GM23248 (cell line): ENCODE measurements at regions not wholly inside any gene's neighbourhood (a gene's known extent, or its start where the extent isn't known, plus 50 kb on each side); places are given as distances from the start of the nearest gene placed in this dataset.

Experiments
- DNase-seq: peaks from one replicate; pipeline ENCODE4 v3.0.0-alpha.2; 2015
- H2AFZ ChIP-seq: fragments of 200-600 bp; sonication (generic); 2 replicates; pipeline ENCODE4 v1.6.1; 2016; ENCODE audit warnings: antibody characterized with exemption
- H3F3A ChIP-seq: fragments of 200-600 bp; sonication (generic); 2 replicates; pipeline ENCODE4 v1.6.1; 2016; ENCODE audit warnings: mild to moderate bottlenecking, antibody characterized with exemption, mixed run types; ENCODE audit not compliant: insufficient read depth
- H3K27ac ChIP-seq: fragments of 200-600 bp; sonication (generic); 2 replicates; pipeline ENCODE4 v1.5.1; 2016; ENCODE audit warnings: mild to moderate bottlenecking
- H3K27me3 ChIP-seq: fragments of 200-600 bp; sonication (generic); replicated peaks from 2 replicates; pipeline ENCODE4 v1.6.1; 2016; ENCODE audit warnings: mild to moderate bottlenecking; ENCODE audit not compliant: insufficient read depth
- H3K36me3 ChIP-seq: fragments of 200-600 bp; sonication (generic); 2 replicates; pipeline ENCODE4 v1.6.1; 2016; ENCODE audit warnings: low read depth, mild to moderate bottlenecking
- H3K4me1 ChIP-seq: fragments of 200-600 bp; sonication (generic); 2 replicates; pipeline ENCODE4 v1.6.1; 2016; ENCODE audit warnings: mild to moderate bottlenecking; ENCODE audit not compliant: insufficient read depth
- H3K4me2 ChIP-seq: fragments of 200-600 bp; sonication (generic); one replicate; pipeline ENCODE4 v1.6.1; 2016; ENCODE audit warnings: mild to moderate bottlenecking; ENCODE audit not compliant: unreplicated experiment
- H3K4me3 ChIP-seq: fragments of 200-600 bp; sonication (generic); 2 replicates; pipeline ENCODE4 v1.5.1; 2016; ENCODE audit warnings: mild to moderate bottlenecking
- H3K79me2 ChIP-seq: fragments of 200-600 bp; sonication (generic); 2 replicates; pipeline ENCODE4 v1.6.1; 2016; ENCODE audit warnings: mild to moderate bottlenecking; ENCODE audit not compliant: insufficient read depth
- H3K9ac ChIP-seq: fragments of 200-600 bp; sonication (generic); 2 replicates; pipeline ENCODE4 v1.6.1; 2016; ENCODE audit warnings: mild to moderate bottlenecking
- H3K9me2 ChIP-seq: fragments of 200-600 bp; sonication (generic); 2 replicates; pipeline ENCODE4 v1.6.1; 2016; ENCODE audit warnings: mixed run types, mild to moderate bottlenecking, moderate library complexity; ENCODE audit not compliant: insufficient read depth
- H3K9me3 ChIP-seq: fragments of 200-600 bp; sonication (generic); one replicate; pipeline ENCODE4 v1.6.1; 2017; ENCODE audit warnings: low read depth
- H4K20me1 ChIP-seq: fragments of 200-600 bp; sonication (generic); 2 replicates; pipeline ENCODE4 v1.6.0; 2016; ENCODE audit not compliant: insufficient read depth
- EZH2 ChIP-seq: fragments of 200-600 bp; sonication (generic); IDR thresholded peaks from 2 replicates; pipeline ENCODE4 v1.6.1; 2018; ENCODE audit warnings: antibody characterized with exemption, mild to moderate bottlenecking; ENCODE audit not compliant: insufficient read depth, poor library complexity, severe bottlenecking
- EZH2phosphoT487 ChIP-seq: fragments of 200-600 bp; sonication (generic); IDR thresholded peaks from 2 replicates; pipeline ENCODE4 v1.6.1; 2018; ENCODE audit warnings: antibody characterized with exemption, moderate library complexity, mild to moderate bottlenecking, low read depth; ENCODE audit not compliant: insufficient read depth
- WGBS, 2 experiments: methylation state at CpG; one replicate each; pipeline ENCODE4 v1.1.6; 2015 to 2017; ENCODE audit warnings: low lambda C conversion rate in 2 of 2, low coverage in 1 of 2; ENCODE audit errors: missing lambda C conversion rate in 2 of 2; 5-methylcytosine and 5-hydroxymethylcytosine counted together
- in situ Hi-C: fragments of 300-500 bp; cut with MboI; formaldehyde crosslinking; loops from 2 replicates; pipeline ENCODE4 v1.15.0; 2020

- no peaks in the 10 kb centered on the region for H3F3A ChIP-seq
- no peaks in the 10 kb centered on the region for H3K36me3 ChIP-seq
- no peak overlapping the region for H2AFZ ChIP-seq
- H3K79me2 ChIP-seq, result no peaks in the 10 kb centered on the region
- H3K9me3 ChIP-seq, result no peaks in the 10 kb centered on the region
- H4K20me1 ChIP-seq, result no peaks in the 10 kb centered on the region
- DNase-seq, result no peak
- no peak overlapping the region for H3K4me3 ChIP-seq
- no peaks in the 10 kb centered on the region for H3K4me1 ChIP-seq
- no peak overlapping the region for H3K27ac ChIP-seq
- H3K4me2 ChIP-seq, result no peak overlapping the region
- H3K9ac ChIP-seq, result no peak overlapping the region
- no peak for TF ChIP-seq EZH2phosphoT487
- TF ChIP-seq EZH2, result no peak
- WGBS, 2 experiments, result 18 to 27% methylated on average over 1 of the region's 1 CpG
- H3K9me2 ChIP-seq, result no peaks in the 10 kb centered on the region
- in situ Hi-C loops, result no loop called here
- no peaks in the 10 kb centered on the region for H3K27me3 ChIP-seq
Measured at GRCh38 chr4:23117826-23118225, 425.1 kb downstream of the GBA3 start.

DNA sequence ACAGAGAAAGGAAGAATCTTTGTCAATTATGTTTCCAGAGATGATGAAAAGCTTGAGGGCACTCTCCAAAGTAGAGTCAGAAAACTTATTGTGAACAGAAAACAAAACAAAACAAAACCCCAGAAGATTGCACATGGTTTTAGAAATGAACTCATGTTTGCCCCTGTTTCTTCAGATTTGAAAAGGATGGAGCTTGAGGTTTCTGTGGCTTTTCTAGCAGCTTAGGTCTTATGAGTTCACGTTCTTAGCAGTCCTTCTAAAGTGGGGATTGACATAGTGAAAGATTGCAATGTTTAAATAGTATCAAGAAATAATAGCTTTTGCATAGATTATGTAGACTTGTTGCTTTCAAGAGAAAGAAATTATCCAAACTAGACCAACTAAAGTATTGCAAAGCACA lies 421.8 kb downstream of the GBA3 start:
- Histone ChIP-seq H3K4me2 (no peak overlapping the region), H3F3A (no peaks in the 10 kb centered on the region), H3K9ac (no peak overlapping the region), H4K20me1 (no peaks in the 10 kb centered on the region), H3K4me3 (no peak overlapping the region), H3K9me3 (no peaks in the 10 kb centered on the region), H3K27ac (no peak overlapping the region), H3K36me3 (no peaks in the 10 kb centered on the region), H2AFZ (no peak overlapping the region), H3K9me2 (no peaks in the 10 kb centered on the region), H3K4me1 (no peaks in the 10 kb centered on the region), H3K79me2 (no peaks in the 10 kb centered on the region), H3K27me3 (no peaks in the 10 kb centered on the region)
- TF ChIP-seq EZH2 (no peak), EZH2phosphoT487 (no peak)
- in situ Hi-C loops, result no loop called here
- DNase-seq, result no peak
- 0 to 7% methylated on average over 1 of the region's 1 CpG for WGBS, 2 experiments

GRCh38 chr4:23113104-23113503 lies 420.4 kb downstream of the GBA3 start:
- Histone ChIP-seq H3K4me1 (no peaks in the 10 kb centered on the region), H3K36me3 (no peaks in the 10 kb centered on the region), H3K9ac (no peak overlapping the region), H3F3A (no peaks in the 10 kb centered on the region), H2AFZ (no peak overlapping the region), H3K27ac (no peak overlapping the region), H3K9me3 (no peaks in the 10 kb centered on the region), H3K4me3 (no peak overlapping the region), H3K27me3 (no peaks in the 10 kb centered on the region), H3K4me2 (no peak overlapping the region), H4K20me1 (no peaks in the 10 kb centered on the region), H3K9me2 (no peaks in the 10 kb centered on the region), H3K79me2 (no peaks in the 10 kb centered on the region)
- DNase-seq, result no peak
- in situ Hi-C loops, result no loop called here
- WGBS, 2 experiments, result 0 to 6% methylated on average over 2 of the region's 2 CpGs
- TF ChIP-seq EZH2phosphoT487, result no peak
- TF ChIP-seq EZH2, result no peak

GRCh38 chr4:23106516-23106915 lies 413.8 kb downstream of the GBA3 start:
- H3F3A ChIP-seq, result no peaks in the 10 kb centered on the region
- no peaks in the 10 kb centered on the region for H3K36me3 ChIP-seq
- H3K27ac ChIP-seq, result no peak overlapping the region
- WGBS, 2 experiments, result 14 to 25% methylated on average over 1 of the region's 1 CpG
- no peak for TF ChIP-seq EZH2
- TF ChIP-seq EZH2phosphoT487, result no peak
- H3K4me1 ChIP-seq, result no peaks in the 10 kb centered on the region
- no peaks in the 10 kb centered on the region for H3K79me2 ChIP-seq
- H3K4me2 ChIP-seq, result no peak overlapping the region
- no peaks in the 10 kb centered on the region for H3K9me2 ChIP-seq
- H3K27me3 ChIP-seq, result no peaks in the 10 kb centered on the region
- no peak overlapping the region for H3K4me3 ChIP-seq
- no peak overlapping the region for H2AFZ ChIP-seq
- in situ Hi-C loops, result no loop called here
- no peak for DNase-seq
- H3K9me3 ChIP-seq, result no peaks in the 10 kb centered on the region
- H3K9ac ChIP-seq, result no peak overlapping the region
- no peaks in the 10 kb centered on the region for H4K20me1 ChIP-seq

DNA sequence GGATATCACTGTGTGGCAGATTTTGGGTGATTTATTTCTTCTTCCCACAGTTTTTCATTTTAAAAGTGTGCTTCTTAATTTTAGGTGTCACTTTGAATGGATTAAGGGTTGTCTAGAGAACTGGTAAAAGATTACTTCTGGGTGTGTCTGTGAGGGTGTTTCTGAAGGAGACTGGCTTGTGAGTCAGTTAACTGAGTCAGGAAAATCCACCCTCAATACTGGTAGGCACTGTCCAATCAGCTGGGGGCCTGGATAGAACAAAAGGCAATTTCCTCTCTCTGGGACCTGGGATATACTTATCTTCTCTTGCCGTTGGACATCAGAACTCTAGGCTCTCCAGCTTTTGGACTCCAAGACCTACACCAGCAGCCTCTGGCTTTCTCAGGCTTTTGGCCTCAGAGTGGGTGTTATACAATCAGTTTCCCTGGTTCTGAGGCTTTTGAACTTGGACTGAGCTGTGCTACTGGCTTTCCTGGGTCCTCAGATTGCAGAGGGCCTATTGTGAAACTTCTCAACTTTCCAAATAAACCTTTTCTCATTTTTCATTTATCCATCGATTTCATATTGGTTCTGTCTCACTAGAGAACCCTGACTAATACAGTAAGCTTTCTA lies 413.1 kb downstream of the GBA3 start:
- DNase-seq, result no peak
- Histone ChIP-seq H3K79me2 (no peaks in the 10 kb centered on the region), H3K4me3 (no peak overlapping the region), H3K9me3 (no peaks in the 10 kb centered on the region), H3K4me1 (no peaks in the 10 kb centered on the region), H3K27me3 (no peaks in the 10 kb centered on the region), H3K9ac (no peak overlapping the region), H4K20me1 (no peaks in the 10 kb centered on the region), H2AFZ (no peak overlapping the region), H3K36me3 (no peaks in the 10 kb centered on the region), H3F3A (no peaks in the 10 kb centered on the region), H3K27ac (no peak overlapping the region), H3K4me2 (no peak overlapping the region), H3K9me2 (no peaks in the 10 kb centered on the region)
- in situ Hi-C loops, result no loop called here
- TF ChIP-seq EZH2phosphoT487 (no peak), EZH2 (no peak)
- WGBS, 2 experiments, result 36 to 43% methylated on average over 2 of the region's 2 CpGs
